ENCODE measurements at regions not wholly inside any gene's neighbourhood (a gene's known extent, or its start where the extent isn't known, plus 50 kb on each side); places are given as distances from the start of the nearest gene placed in this dataset.

GRCh38 chr2:228507870-228508269, 326.4 kb upstream of the SPHKAP start:
- H3K4me3 ChIP-seq (replicated peaks in 1 of 3; ENCODE audit: insufficient read depth in 1 of 3, low read depth in 1 of 3, low read length in 3 of 3): no peak overlapping the region
- FAIRE-seq (no peak), DNase-seq (ENCODE audit: low read depth, low spot score) (no peak)
- ChIA-PET CTCF (no interaction called here), POLR2A (no interaction called here)
- H3K9ac ChIP-seq (replicated peaks; ENCODE audit: extremely low read depth, insufficient read depth, low read length): no peak overlapping the region
- no peaks in the 10 kb centered on the region for H4K20me1 ChIP-seq (replicated peaks; ENCODE audit: control insufficient read depth, extremely low read depth, insufficient read depth, low read length)
- no peaks in the 10 kb centered on the region for H3K9me3 ChIP-seq (replicated peaks; ENCODE audit: control insufficient read depth, insufficient read depth, low read length)
- no peak overlapping the region for H3K4me2 ChIP-seq (ENCODE audit: insufficient read depth, low read length)
- dilution Hi-C loops (cut with MboI; ENCODE audit: extremely low pct_ligation_motif_present, low sequenced_read_pairs): no loop called here
- TF ChIP-seq FOS (IDR thresholded peaks at IDR 0.05; ENCODE audit: borderline replicate concordance, insufficient read depth, low read length) (no peak), MAX (IDR thresholded peaks at IDR 0.05; ENCODE audit: insufficient read depth, insufficient read length) (no peak), GATA2 (IDR thresholded peaks at IDR 0.05; ENCODE audit: insufficient read depth, insufficient read length, low read depth, low read length) (no peak), MYC (IDR thresholded peaks at IDR 0.05; ENCODE audit: low read depth, low read length) (no peak), POLR2A (IDR thresholded peaks at IDR 0.05; ENCODE audit: low read depth, low read length) (no peak)
- BruUV-seq (replicated peaks): no TSS peak
- H2AFZ ChIP-seq (ENCODE audit: low read depth, low read length): no peak overlapping the region
- H3K36me3 ChIP-seq (ENCODE audit: control insufficient read depth in 2 of 2, extremely low read depth in 1 of 2, insufficient read depth in 2 of 2, low read length in 2 of 2): no peaks in the 10 kb centered on the region
- no peaks in the 10 kb centered on the region for H3K4me1 ChIP-seq (ENCODE audit: control insufficient read depth, extremely low read depth, insufficient read depth, low read length)
- intact Hi-C loops (cut with micrococcal nuclease): no loop called here
- no peaks in the 10 kb centered on the region for H3K27me3 ChIP-seq (ENCODE audit: control insufficient read depth in 2 of 2, insufficient read depth in 2 of 2, low read length in 2 of 2)
- H3K27ac ChIP-seq (ENCODE audit: insufficient read depth, low read depth, low read length): no peak overlapping the region
- H3K79me2 ChIP-seq (ENCODE audit: control insufficient read depth, insufficient read depth, low read length): no peaks in the 10 kb centered on the region
- H3K9me1 ChIP-seq (replicated peaks; ENCODE audit: control insufficient read depth, extremely low read depth, insufficient read depth, low read length): no peaks in the 10 kb centered on the region

- no peak for FAIRE-seq
- H4K20me1 ChIP-seq (replicated peaks; ENCODE audit: control insufficient read depth, extremely low read depth, insufficient read depth, low read length): no peaks in the 10 kb centered on the region
- H3K4me2 ChIP-seq (ENCODE audit: insufficient read depth, low read length): no peak overlapping the region
- no peak overlapping the region for H2AFZ ChIP-seq (ENCODE audit: low read depth, low read length)
- POLR2A ChIA-PET: no interaction called here
- no peak overlapping the region for H3K4me3 ChIP-seq (replicated peaks in 1 of 3; ENCODE audit: insufficient read depth in 1 of 3, low read depth in 1 of 3, low read length in 3 of 3)
- H3K36me3 ChIP-seq (ENCODE audit: control insufficient read depth in 2 of 2, extremely low read depth in 1 of 2, insufficient read depth in 2 of 2, low read length in 2 of 2): no peaks in the 10 kb centered on the region
- H3K27me3 ChIP-seq (ENCODE audit: control insufficient read depth in 2 of 2, insufficient read depth in 2 of 2, low read length in 2 of 2): no peaks in the 10 kb centered on the region
- H3K4me1 ChIP-seq (ENCODE audit: control insufficient read depth, extremely low read depth, insufficient read depth, low read length): no peaks in the 10 kb centered on the region
- DNase-seq (ENCODE audit: low read depth, low spot score): no peak
- no TSS peak for BruUV-seq (replicated peaks)
- no peaks in the 10 kb centered on the region for H3K9me3 ChIP-seq (replicated peaks; ENCODE audit: control insufficient read depth, insufficient read depth, low read length)
- CTCF ChIA-PET: no interaction called here
- H3K9me1 ChIP-seq (replicated peaks; ENCODE audit: control insufficient read depth, extremely low read depth, insufficient read depth, low read length): no peaks in the 10 kb centered on the region
- dilution Hi-C loops (cut with MboI; ENCODE audit: extremely low pct_ligation_motif_present, low sequenced_read_pairs): no loop called here
- H3K79me2 ChIP-seq (ENCODE audit: control insufficient read depth, insufficient read depth, low read length): no peaks in the 10 kb centered on the region
- intact Hi-C loops (cut with micrococcal nuclease): no loop called here
- H3K27ac ChIP-seq (ENCODE audit: insufficient read depth, low read depth, low read length): no peak overlapping the region
- no peak for TF ChIP-seq MAX (IDR thresholded peaks at IDR 0.05; ENCODE audit: insufficient read depth, insufficient read length)
- TF ChIP-seq JUN (IDR thresholded peaks at IDR 0.05; ENCODE audit: borderline replicate concordance, insufficient read depth, insufficient read length, low read depth): no peak
- no peak for TF ChIP-seq EZH2 (IDR thresholded peaks at IDR 0.05; ENCODE audit: borderline replicate concordance, low read depth, low read length, severe bottlenecking)
- no peak for TF ChIP-seq GATA2 (IDR thresholded peaks at IDR 0.05; ENCODE audit: insufficient read depth, insufficient read length, low read depth, low read length)
- TF ChIP-seq MYC (IDR thresholded peaks at IDR 0.05; ENCODE audit: low read depth, low read length): no peak
- TF ChIP-seq FOS (IDR thresholded peaks at IDR 0.05; ENCODE audit: borderline replicate concordance, insufficient read depth, low read length): no peak
- no peak for TF ChIP-seq CTCF (IDR thresholded peaks at IDR 0.05; ENCODE audit: extremely low read depth in 1 of 2, insufficient read depth in 1 of 2, low read depth in 1 of 2, low read length in 2 of 2)
- no peak for TF ChIP-seq POLR2AphosphoS5 (IDR thresholded peaks at IDR 0.05; ENCODE audit: insufficient read depth, low read depth, low read length)
- TF ChIP-seq POLR2A (IDR thresholded peaks at IDR 0.05; ENCODE audit: low read depth, low read length): no peak
- H3K9ac ChIP-seq (replicated peaks; ENCODE audit: extremely low read depth, insufficient read depth, low read length): no peak overlapping the region
These were observed 325.8 kb upstream of the SPHKAP start for GRCh38 chr2:228507231-228507824.

Measured in endothelial cell of umbilical vein (primary cell).